ENCODE measurements at regions not wholly inside any gene's neighbourhood (a gene's known extent, or its start where the extent isn't known, plus 50 kb on each side); places are given as distances from the start of the nearest gene placed in this dataset.

DNA sequence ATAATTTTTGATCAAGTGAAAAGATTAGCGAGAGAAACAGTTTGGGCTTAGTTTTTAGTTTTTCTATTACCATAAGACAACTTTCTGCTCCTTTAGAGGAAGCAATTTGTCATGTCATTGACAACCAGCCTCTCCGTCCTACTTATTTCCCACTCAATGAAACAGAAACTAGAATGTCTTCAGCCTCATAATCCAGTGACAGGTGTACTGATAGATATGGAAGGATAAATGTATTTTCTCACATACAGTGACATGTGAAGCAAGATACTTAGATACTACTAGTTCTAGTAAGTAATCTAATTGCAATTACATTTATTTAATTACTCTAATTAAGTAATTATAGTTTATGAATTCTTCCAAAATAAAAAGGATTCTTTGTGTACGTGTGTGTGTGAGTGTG is 429.7 kb downstream of the CDH10 start:
- Histone ChIP-seq H3K4me3 (replicated peaks; ENCODE audit: insufficient read depth, low read length) (no peak overlapping the region), H3K27me3 (ENCODE audit: insufficient read depth, poor library complexity, severe bottlenecking) (no peaks in the 10 kb centered on the region), H3K27ac (replicated peaks) (no peak overlapping the region)
- TF ChIP-seq SPI1 (IDR thresholded peaks at IDR 0.05; ENCODE audit: borderline replicate concordance, low read depth): no peak
- TF ChIP-seq, protein P1, sequence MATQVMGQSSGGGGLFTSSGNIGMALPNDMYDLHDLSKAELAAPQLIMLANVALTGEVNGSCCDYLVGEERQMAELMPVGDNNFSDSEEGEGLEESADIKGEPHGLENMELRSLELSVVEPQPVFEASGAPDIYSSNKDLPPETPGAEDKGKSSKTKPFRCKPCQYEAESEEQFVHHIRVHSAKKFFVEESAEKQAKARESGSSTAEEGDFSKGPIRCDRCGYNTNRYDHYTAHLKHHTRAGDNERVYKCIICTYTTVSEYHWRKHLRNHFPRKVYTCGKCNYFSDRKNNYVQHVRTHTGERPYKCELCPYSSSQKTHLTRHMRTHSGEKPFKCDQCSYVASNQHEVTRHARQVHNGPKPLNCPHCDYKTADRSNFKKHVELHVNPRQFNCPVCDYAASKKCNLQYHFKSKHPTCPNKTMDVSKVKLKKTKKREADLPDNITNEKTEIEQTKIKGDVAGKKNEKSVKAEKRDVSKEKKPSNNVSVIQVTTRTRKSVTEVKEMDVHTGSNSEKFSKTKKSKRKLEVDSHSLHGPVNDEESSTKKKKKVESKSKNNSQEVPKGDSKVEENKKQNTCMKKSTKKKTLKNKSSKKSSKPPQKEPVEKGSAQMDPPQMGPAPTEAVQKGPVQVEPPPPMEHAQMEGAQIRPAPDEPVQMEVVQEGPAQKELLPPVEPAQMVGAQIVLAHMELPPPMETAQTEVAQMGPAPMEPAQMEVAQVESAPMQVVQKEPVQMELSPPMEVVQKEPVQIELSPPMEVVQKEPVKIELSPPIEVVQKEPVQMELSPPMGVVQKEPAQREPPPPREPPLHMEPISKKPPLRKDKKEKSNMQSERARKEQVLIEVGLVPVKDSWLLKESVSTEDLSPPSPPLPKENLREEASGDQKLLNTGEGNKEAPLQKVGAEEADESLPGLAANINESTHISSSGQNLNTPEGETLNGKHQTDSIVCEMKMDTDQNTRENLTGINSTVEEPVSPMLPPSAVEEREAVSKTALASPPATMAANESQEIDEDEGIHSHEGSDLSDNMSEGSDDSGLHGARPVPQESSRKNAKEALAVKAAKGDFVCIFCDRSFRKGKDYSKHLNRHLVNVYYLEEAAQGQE (IDR thresholded peaks at IDR 0.05; ENCODE audit: insufficient replicate concordance, low read depth): no peak
- no peak for DNase-seq (ENCODE audit: low read depth in 1 of 2, low spot score in 1 of 2)

GRCh38 chr5:24222876-24223275 is 421.9 kb downstream of the CDH10 start:
- no peaks in the 10 kb centered on the region for H3K27me3 ChIP-seq (ENCODE audit: insufficient read depth, poor library complexity, severe bottlenecking)
- no peak overlapping the region for H3K27ac ChIP-seq (replicated peaks)
- no peak for TF ChIP-seq CTCF (IDR thresholded peaks at IDR 0.05; ENCODE audit: insufficient read depth, low read length)
- no peak for TF ChIP-seq SPI1 (IDR thresholded peaks at IDR 0.05; ENCODE audit: borderline replicate concordance, low read depth)
- TF ChIP-seq POLR2AphosphoS5 (IDR thresholded peaks at IDR 0.05; ENCODE audit: low read depth): no peak
- TF ChIP-seq, protein P1 (IDR thresholded peaks at IDR 0.05; ENCODE audit: insufficient replicate concordance, low read depth): no peak
- TF ChIP-seq GABPA (IDR thresholded peaks at IDR 0.05; ENCODE audit: low read depth): no peak
- H3K4me3 ChIP-seq (replicated peaks; ENCODE audit: insufficient read depth, low read length): no peak overlapping the region
- DNase-seq (ENCODE audit: low read depth in 1 of 2, low spot score in 1 of 2): no peak

GRCh38 chr5:24225051-24225450 is 419.7 kb downstream of the CDH10 start:
- no peak overlapping the region for H3K27ac ChIP-seq (replicated peaks)
- no peak for DNase-seq (ENCODE audit: low read depth in 1 of 2, low spot score in 1 of 2)
- no peaks in the 10 kb centered on the region for H3K27me3 ChIP-seq (ENCODE audit: insufficient read depth, poor library complexity, severe bottlenecking)
- TF ChIP-seq POLR2AphosphoS5 (IDR thresholded peaks at IDR 0.05; ENCODE audit: low read depth): no peak
- no peak for TF ChIP-seq GABPA (IDR thresholded peaks at IDR 0.05; ENCODE audit: low read depth)
- TF ChIP-seq SPI1 (IDR thresholded peaks at IDR 0.05; ENCODE audit: borderline replicate concordance, low read depth): no peak
- no peak for TF ChIP-seq CTCF (IDR thresholded peaks at IDR 0.05; ENCODE audit: insufficient read depth, low read length)
- TF ChIP-seq, protein P1 (IDR thresholded peaks at IDR 0.05; ENCODE audit: insufficient replicate concordance, low read depth): no peak
- no peak overlapping the region for H3K4me3 ChIP-seq (replicated peaks; ENCODE audit: insufficient read depth, low read length)

GRCh38 chr5:24226479-24226878 is 418.3 kb downstream of the CDH10 start:
- H3K27ac ChIP-seq (replicated peaks): no peak overlapping the region
- no peak for TF ChIP-seq POLR2AphosphoS5 (IDR thresholded peaks at IDR 0.05; ENCODE audit: low read depth)
- no peak for TF ChIP-seq GABPA (IDR thresholded peaks at IDR 0.05; ENCODE audit: low read depth)
- no peak for TF ChIP-seq CTCF (IDR thresholded peaks at IDR 0.05; ENCODE audit: insufficient read depth, low read length)
- TF ChIP-seq SPI1 (IDR thresholded peaks at IDR 0.05; ENCODE audit: borderline replicate concordance, low read depth): no peak
- TF ChIP-seq, protein P1 (IDR thresholded peaks at IDR 0.05; ENCODE audit: insufficient replicate concordance, low read depth): no peak
- no peak overlapping the region for H3K4me3 ChIP-seq (replicated peaks; ENCODE audit: insufficient read depth, low read length)
- no peak for DNase-seq (ENCODE audit: low read depth in 1 of 2, low spot score in 1 of 2)
- no peaks in the 10 kb centered on the region for H3K27me3 ChIP-seq (ENCODE audit: insufficient read depth, poor library complexity, severe bottlenecking)

Data from HL-60 (cell line).